ENCODE measurements at regions not wholly inside any gene's neighbourhood (a gene's known extent, or its start where the extent isn't known, plus 50 kb on each side); places are given as distances from the start of the nearest gene placed in this dataset.

GRCh38 chr12:131603106-131603938 lies 107.6 kb upstream of the SFSWAP start:
- H3K9me3 Mint-ChIP-seq = no peaks in the 10 kb centered on the region

GRCh38 chr12:131603939-131604795 lies 106.7 kb upstream of the SFSWAP start:
- H3K36me3 Mint-ChIP-seq (ENCODE audit: low read depth) = no peaks in the 10 kb centered on the region
- H3K27me3 Mint-ChIP-seq (ENCODE audit: low read depth) = peaks cover 34% of the 10 kb centered on the region
- H3K9me3 Mint-ChIP-seq = no peaks in the 10 kb centered on the region
- no peak overlapping the region for H3K4me3 Mint-ChIP-seq
- peak overlapping the region in 1 of 3 experiments; percentile 73 for H3K27ac Mint-ChIP-seq
- no peak for TF ChIP-seq CTCF (IDR thresholded peaks at IDR 0.05; ENCODE audit: unreplicated experiment in 3 of 3)
- H3K4me1 Mint-ChIP-seq = peaks cover 2% of the 10 kb centered on the region

More at GRCh38 chr12:131603106-131603938, 107.6 kb upstream of the SFSWAP start:
- H3K27ac Mint-ChIP-seq = no peak overlapping the region
- H3K4me1 Mint-ChIP-seq = no peaks in the 10 kb centered on the region
- no peak for TF ChIP-seq CTCF (IDR thresholded peaks at IDR 0.05; ENCODE audit: unreplicated experiment in 3 of 3)
- peaks cover 29% of the 10 kb centered on the region for H3K27me3 Mint-ChIP-seq (ENCODE audit: low read depth)
- no peaks in the 10 kb centered on the region for H3K36me3 Mint-ChIP-seq (ENCODE audit: low read depth)
- no peak overlapping the region for H3K4me3 Mint-ChIP-seq

- H3K27me3 Mint-ChIP-seq (ENCODE audit: low read depth) = peaks cover 41% of the 10 kb centered on the region
- no peak overlapping the region for H3K4me3 Mint-ChIP-seq
- TF ChIP-seq CTCF (IDR thresholded peaks at IDR 0.05; ENCODE audit: unreplicated experiment in 3 of 3) = no peak
- no peaks in the 10 kb centered on the region for H3K9me3 Mint-ChIP-seq
- H3K36me3 Mint-ChIP-seq (ENCODE audit: low read depth) = no peaks in the 10 kb centered on the region
- peaks cover 8% of the 10 kb centered on the region for H3K4me1 Mint-ChIP-seq
- H3K27ac Mint-ChIP-seq = no peak overlapping the region
Measured at GRCh38 chr12:131604859-131605258, 106.0 kb upstream of the SFSWAP start.

GRCh38 chr12:131605304-131605829 lies 105.5 kb upstream of the SFSWAP start:
- no peak for TF ChIP-seq CTCF (IDR thresholded peaks at IDR 0.05; ENCODE audit: unreplicated experiment in 3 of 3)
- peaks cover 42% of the 10 kb centered on the region for H3K27me3 Mint-ChIP-seq (ENCODE audit: low read depth)
- no peak overlapping the region for H3K4me3 Mint-ChIP-seq
- no peaks in the 10 kb centered on the region for H3K9me3 Mint-ChIP-seq
- H3K27ac Mint-ChIP-seq = no peak overlapping the region
- peaks cover 8% of the 10 kb centered on the region for H3K4me1 Mint-ChIP-seq
- H3K36me3 Mint-ChIP-seq (ENCODE audit: low read depth) = no peaks in the 10 kb centered on the region

- H3K4me1 Mint-ChIP-seq = peaks cover 8% of the 10 kb centered on the region
- no peak for TF ChIP-seq CTCF (IDR thresholded peaks at IDR 0.05; ENCODE audit: unreplicated experiment in 3 of 3)
- no peaks in the 10 kb centered on the region for H3K36me3 Mint-ChIP-seq (ENCODE audit: low read depth)
- H3K9me3 Mint-ChIP-seq = no peaks in the 10 kb centered on the region
- no peak overlapping the region for H3K4me3 Mint-ChIP-seq
- peaks cover 35% of the 10 kb centered on the region for H3K27me3 Mint-ChIP-seq (ENCODE audit: low read depth)
- no peak overlapping the region for H3K27ac Mint-ChIP-seq
Measured at GRCh38 chr12:131606218-131606901, 104.5 kb upstream of the SFSWAP start.
